Retina (tissue), 1 donor: ENCODE measurements at regions not wholly inside any gene's neighbourhood (a gene's known extent, or its start where the extent isn't known, plus 50 kb on each side); places are given as distances from the start of the nearest gene placed in this dataset.

Experiments used
- DNase-seq: peaks from one replicate; pipeline ENCODE4 v3.0.0-alpha.2; 2016

DNA sequence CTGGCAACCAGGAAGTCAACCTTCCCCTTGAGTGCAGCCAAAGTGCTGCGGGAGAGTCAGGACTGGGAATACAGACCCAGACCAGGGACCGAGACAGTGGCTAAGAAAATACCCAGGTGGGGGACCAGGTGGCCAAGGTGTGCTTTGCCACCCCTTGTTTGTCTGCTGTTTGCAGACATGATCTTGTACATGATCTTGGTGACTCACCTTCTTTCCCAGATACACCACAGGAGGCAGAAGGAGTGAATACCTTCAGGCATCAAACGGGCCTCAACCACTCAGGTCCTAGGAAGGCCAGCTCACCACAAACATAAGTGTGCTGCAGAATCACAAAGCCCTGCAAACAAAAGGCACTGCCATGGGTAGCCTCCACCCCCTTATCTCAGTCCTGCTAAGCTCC lies 62.0 kb downstream of the CNGA2 start:
- DNase-seq: no peak

DNA sequence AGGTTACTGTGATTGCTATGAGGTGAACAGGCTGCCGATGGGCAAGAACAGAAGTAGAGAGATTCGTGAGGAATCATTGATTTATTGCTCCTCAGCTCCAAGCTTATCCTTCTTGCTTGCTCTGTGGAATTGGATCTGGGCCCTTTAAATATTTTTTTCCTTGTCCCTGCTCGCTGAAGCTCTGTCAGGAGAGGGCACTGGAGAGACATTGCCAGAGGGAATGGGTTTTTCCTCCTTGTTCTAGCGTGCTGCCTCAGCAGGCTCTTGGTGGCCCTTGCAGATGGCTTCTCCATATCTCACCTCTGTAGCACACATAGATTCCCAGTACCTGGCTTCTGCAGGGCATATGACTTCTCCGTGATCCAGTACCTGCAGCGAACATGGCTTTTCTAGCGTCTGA lies 67.4 kb downstream of the CNGA2 start:
- DNase-seq: no peak

DNA sequence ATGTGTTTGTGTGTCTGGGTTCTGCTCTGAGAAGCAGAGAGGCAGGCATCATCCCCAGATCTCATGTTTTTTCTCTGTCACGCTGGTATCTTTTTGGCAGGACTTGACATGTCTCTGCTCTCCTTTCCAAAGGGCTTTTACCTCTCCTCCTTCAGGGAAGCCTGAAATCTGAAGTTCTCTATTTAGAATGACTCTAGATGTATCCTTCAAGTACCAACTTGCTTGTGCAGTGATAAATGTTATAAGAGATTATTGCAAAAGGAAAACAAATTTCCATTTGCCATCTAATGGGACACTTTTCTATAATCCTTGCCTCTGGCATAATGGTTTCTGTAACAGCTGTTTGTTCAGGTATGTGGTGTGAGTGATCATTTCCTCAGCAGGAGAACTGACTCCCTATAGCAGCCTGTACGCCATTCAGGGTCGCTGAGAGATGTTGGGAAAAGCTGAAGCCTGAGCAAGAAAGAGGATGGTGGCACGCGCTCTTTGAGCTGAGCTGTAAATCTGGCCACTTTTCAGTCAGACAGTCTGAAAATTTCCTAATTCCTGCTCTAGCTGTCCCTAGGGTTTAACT lies 72.5 kb downstream of the CNGA2 start:
- no peak for DNase-seq

- DNase-seq: no peak
These were observed 78.1 kb downstream of the CNGA2 start for GRCh38 chrX:151812661-151813060.

- DNase-seq: no peak
These were observed 80.2 kb downstream of the CNGA2 start for GRCh38 chrX:151814767-151815166.

GRCh38 chrX:151815398-151815797 lies 80.9 kb downstream of the CNGA2 start:
- DNase-seq: no peak

GRCh38 chrX:151816934-151817333 lies 82.4 kb downstream of the CNGA2 start:
- no peak for DNase-seq

GRCh38 chrX:151818828-151819227 lies 84.3 kb downstream of the CNGA2 start:
- DNase-seq: no peak

DNA sequence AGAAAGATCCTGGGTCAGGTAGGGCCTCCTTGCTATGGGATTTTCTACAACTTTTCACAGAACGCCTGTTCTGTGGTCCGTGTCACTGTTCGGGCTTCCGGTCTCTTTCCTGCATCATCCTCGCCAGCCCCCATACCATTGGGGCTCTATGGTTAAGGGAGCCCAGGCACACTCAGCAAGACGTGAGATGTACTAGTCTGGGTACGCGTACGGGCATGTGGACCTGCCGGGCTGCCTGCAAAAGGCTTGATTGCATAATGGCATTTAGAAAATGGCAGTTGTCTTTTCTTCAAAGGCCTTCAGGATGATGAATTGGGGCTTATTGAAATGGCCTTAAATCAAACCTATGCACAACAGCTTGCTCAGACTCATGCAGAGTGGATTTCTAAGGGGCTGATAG lies 86.7 kb downstream of the CNGA2 start:
- no peak for DNase-seq

GRCh38 chrX:151825007-151825406 lies 87.7 kb upstream of the MAGEA4 start:
- DNase-seq: peak; percentile 10

GRCh38 chrX:151825925-151826485 lies 86.7 kb upstream of the MAGEA4 start:
- peak; percentile 50 for DNase-seq

DNA sequence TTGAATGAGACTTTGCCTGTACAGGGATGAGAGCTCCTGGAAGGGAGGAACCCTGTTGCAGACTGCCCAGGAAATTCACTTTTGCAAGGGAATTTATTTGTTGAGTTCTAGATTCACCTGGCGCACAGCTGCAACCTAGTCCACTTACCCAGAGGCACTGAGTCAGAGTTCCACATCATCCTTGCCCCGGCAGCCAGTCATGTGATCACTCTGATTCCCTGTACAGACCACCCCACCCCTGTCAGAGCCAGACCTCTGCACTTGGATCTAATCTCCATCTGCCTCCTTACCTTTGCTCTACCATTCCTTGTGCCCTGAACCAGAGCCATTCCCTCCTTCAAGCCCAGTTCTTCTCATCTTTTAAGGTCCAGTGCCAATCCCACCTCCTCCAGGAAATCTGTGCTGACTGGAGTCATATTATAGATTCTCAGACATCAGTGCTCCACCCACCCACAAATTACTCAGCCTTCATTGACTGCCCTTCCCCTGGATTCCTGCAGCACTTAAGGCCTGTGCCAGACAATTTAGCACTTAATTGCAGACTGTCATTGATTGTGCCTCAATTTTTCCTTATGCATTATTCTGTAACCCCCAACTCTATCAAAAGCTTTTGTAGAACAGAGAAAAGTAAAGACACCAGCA lies 84.1 kb upstream of the MAGEA4 start:
- no peak for DNase-seq

DNA sequence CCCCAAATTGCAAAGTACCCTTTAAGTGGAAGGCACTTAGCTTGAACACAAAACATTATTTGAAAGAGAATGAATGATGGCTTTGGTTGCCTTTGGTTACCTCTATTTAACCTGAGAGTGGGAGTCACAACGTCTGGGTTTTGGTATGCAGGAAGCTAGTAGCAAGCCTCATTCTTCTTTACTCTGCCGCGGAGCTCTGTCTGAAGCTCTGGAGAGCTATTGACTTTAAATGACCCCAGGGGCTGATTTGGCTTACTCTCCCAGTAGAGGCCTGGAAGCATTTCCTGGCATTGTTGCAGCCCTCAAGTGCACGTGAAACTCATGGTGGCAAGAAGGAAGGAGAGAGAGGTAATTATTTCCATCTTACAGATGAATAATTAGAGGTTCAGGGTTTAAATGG lies 81.8 kb upstream of the MAGEA4 start:
- no peak for DNase-seq

GRCh38 chrX:151852294-151852693 lies 60.4 kb upstream of the MAGEA4 start:
- no peak for DNase-seq

- DNase-seq: no peak
These were observed 57.8 kb upstream of the MAGEA4 start for GRCh38 chrX:151854726-151855495.

DNA sequence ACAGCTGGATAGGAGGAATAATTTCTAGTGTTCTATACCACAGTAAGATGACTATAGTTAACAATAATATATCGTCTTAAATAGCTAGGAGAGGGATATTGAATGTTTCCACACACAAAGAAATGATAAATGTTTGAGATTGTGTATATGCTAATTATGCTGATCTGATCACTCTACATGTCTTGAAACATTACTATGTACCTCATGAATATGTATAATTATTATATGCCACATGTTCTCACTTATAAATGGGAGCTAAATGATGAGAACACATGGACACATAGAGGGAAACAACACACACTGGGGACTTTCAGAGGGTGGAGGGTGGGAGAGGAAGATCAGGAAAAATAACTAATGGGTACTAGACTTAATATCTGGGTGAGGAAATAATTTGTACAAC lies 53.2 kb upstream of the MAGEA4 start:
- DNase-seq: no peak

DNA sequence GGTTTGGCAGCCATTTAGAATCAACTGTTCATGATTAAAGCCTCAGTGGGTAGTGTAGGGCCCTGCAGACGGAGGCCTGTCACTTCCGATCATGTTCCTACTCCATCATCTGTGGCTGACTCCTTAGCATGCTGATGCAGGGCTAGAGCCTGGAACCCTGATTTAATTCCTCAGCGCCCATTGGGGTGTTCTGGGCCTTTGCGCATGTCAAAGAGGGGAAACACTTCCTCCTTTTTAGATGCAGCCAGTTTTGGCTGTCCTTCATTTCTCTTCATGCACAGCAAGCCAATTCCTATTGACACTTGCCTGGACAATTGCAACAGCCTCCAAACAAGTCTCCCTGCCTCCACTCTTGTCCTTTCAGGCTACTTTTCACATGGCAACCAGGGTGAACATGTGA lies 51.9 kb upstream of the MAGEA4 start:
- DNase-seq: no peak
